DND-41 (cell line): ENCODE measurements at regions not wholly inside any gene's neighbourhood (a gene's known extent, or its start where the extent isn't known, plus 50 kb on each side); places are given as distances from the start of the nearest gene placed in this dataset.

Experiments used
- ATAC-seq: fragments of 200-7000 bp; cut with Tn5 transposase; 3 replicates; pipeline ENCODE4 v1.9.1; 2021; ENCODE audit warnings: low read depth; ENCODE audit not compliant: insufficient read depth
- DNase-seq: peaks from one replicate; pipeline ENCODE4 v3.0.0-alpha.2; 2020
- H2AFZ ChIP-seq: 2 replicates; pipeline ENCODE4 v1.6.0; 2012; ENCODE audit warnings: low read depth, low read length
- H3K27ac ChIP-seq: 2 replicates; pipeline ENCODE4 v1.5.1; 2012; ENCODE audit warnings: low read length, inconsistent platforms
- H3K27me3 ChIP-seq: fragments of 200-600 bp; sonication (generic); 2 replicates; pipeline ENCODE4 v1.6.0; 2012; ENCODE audit warnings: low read length, mild to moderate bottlenecking, inconsistent platforms; ENCODE audit not compliant: insufficient read depth, poor library complexity
- H3K36me3 ChIP-seq: 2 replicates; pipeline ENCODE4 v1.5.1; 2012; ENCODE audit warnings: low read length, inconsistent platforms; ENCODE audit not compliant: insufficient read depth
- H3K4me1 ChIP-seq: 2 replicates; pipeline ENCODE4 v1.5.1; 2012; ENCODE audit warnings: mild to moderate bottlenecking, low read length; ENCODE audit not compliant: insufficient read depth
- H3K4me2 ChIP-seq: 2 replicates; pipeline ENCODE4 v1.6.0; 2012; ENCODE audit warnings: mild to moderate bottlenecking, moderate library complexity, low read length, inconsistent platforms; ENCODE audit not compliant: insufficient read depth
- H3K4me3 ChIP-seq, 2 experiments: fragments of 200-600 bp in 1 of 2; shearing (Covaris generic) in 1 of 2; 2 replicates each; pipeline ENCODE4 v1.5.1; 2012 to 2016; ENCODE audit warnings: inconsistent platforms in 2 of 2, low read length in 2 of 2, mild to moderate bottlenecking in 2 of 2, low read depth in 1 of 2, moderate library complexity in 1 of 2
- H3K79me2 ChIP-seq: 2 replicates; pipeline ENCODE4 v1.6.0; 2012; ENCODE audit warnings: low read length, inconsistent platforms; ENCODE audit not compliant: insufficient read depth
- H3K9ac ChIP-seq: 2 replicates; pipeline ENCODE4 v1.6.0; 2012; ENCODE audit warnings: low read depth, mild to moderate bottlenecking, inconsistent platforms, low read length, moderate library complexity
- H3K9me3 ChIP-seq: 2 replicates; pipeline ENCODE4 v1.5.1; 2012; ENCODE audit warnings: low read length, moderate library complexity, mild to moderate bottlenecking, inconsistent platforms; ENCODE audit not compliant: insufficient read depth, severe bottlenecking
- H4K20me1 ChIP-seq: 2 replicates; pipeline ENCODE4 v1.6.0; 2012; ENCODE audit warnings: low read length; ENCODE audit not compliant: insufficient read depth
- CTCF ChIP-seq: IDR thresholded peaks from 2 replicates; pipeline ENCODE4 v1.5.1; 2012; ENCODE audit warnings: borderline replicate concordance, low read length, moderate library complexity, mild to moderate bottlenecking; ENCODE audit not compliant: poor library complexity, severe bottlenecking; ENCODE audit errors: extremely low read depth
- EZH2 ChIP-seq: IDR thresholded peaks from 3 replicates; pipeline ENCODE4 v1.6.1; 2012; ENCODE audit warnings: borderline replicate concordance, low read depth, mild to moderate bottlenecking, moderate library complexity, low read length, inconsistent platforms; ENCODE audit not compliant: severe bottlenecking

GRCh38 chr9:36744678-36745077, 172.0 kb downstream of the MELK start:
- no peak for ATAC-seq
- no peak overlapping the region for H3K27ac ChIP-seq
- DNase-seq, result no peak
- H3K36me3 ChIP-seq, result no peaks in the 10 kb centered on the region
- TF ChIP-seq EZH2 (no peak), CTCF (no peak)
- no peaks in the 10 kb centered on the region for H3K4me1 ChIP-seq
- H3K27me3 ChIP-seq, result peaks cover 8% of the 10 kb centered on the region
- no peaks in the 10 kb centered on the region for H3K9me3 ChIP-seq
- H2AFZ ChIP-seq, result no peak overlapping the region
- H3K4me3 ChIP-seq, result no peak overlapping the region
- H3K4me2 ChIP-seq, result no peak overlapping the region
- no peaks in the 10 kb centered on the region for H3K79me2 ChIP-seq
- H3K9ac ChIP-seq, result no peak overlapping the region
- H4K20me1 ChIP-seq, result no peaks in the 10 kb centered on the region

GRCh38 chr9:36745977-36746376, 173.3 kb downstream of the MELK start:
- ATAC-seq (no peak), DNase-seq (no peak)
- Histone ChIP-seq H3K9ac (no peak overlapping the region), H3K4me2 (no peak overlapping the region), H2AFZ (no peak overlapping the region), H3K27ac (no peak overlapping the region), H3K36me3 (no peaks in the 10 kb centered on the region), H4K20me1 (no peaks in the 10 kb centered on the region), H3K4me1 (no peaks in the 10 kb centered on the region), H3K79me2 (no peaks in the 10 kb centered on the region), H3K9me3 (no peaks in the 10 kb centered on the region), H3K4me3 (no peak overlapping the region), H3K27me3 (peaks cover 8% of the 10 kb centered on the region)
- TF ChIP-seq CTCF, result no peak
- TF ChIP-seq EZH2, result no peak

- Histone ChIP-seq H3K79me2 (no peaks in the 10 kb centered on the region), H3K9me3 (no peaks in the 10 kb centered on the region), H3K27ac (no peak overlapping the region), H3K9ac (no peak overlapping the region), H3K27me3 (peaks cover 8% of the 10 kb centered on the region), H2AFZ (no peak overlapping the region), H3K36me3 (no peaks in the 10 kb centered on the region), H3K4me2 (no peak overlapping the region), H3K4me1 (no peaks in the 10 kb centered on the region), H4K20me1 (no peaks in the 10 kb centered on the region), H3K4me3 (no peak overlapping the region)
- no peak for ATAC-seq
- DNase-seq, result no peak
- TF ChIP-seq EZH2 (no peak), CTCF (no peak)
Measured at GRCh38 chr9:36746415-36746814, 173.7 kb downstream of the MELK start.
